DND-41 (cell line): ENCODE measurements at regions not wholly inside any gene's neighbourhood (a gene's known extent, or its start where the extent isn't known, plus 50 kb on each side); places are given as distances from the start of the nearest gene placed in this dataset.

ENCODE experiments used
- CTCF ChIP-seq: IDR thresholded peaks from 2 replicates; pipeline ENCODE4 v1.5.1; 2012; ENCODE audit warnings: borderline replicate concordance, low read length, moderate library complexity, mild to moderate bottlenecking; ENCODE audit not compliant: poor library complexity, severe bottlenecking; ENCODE audit errors: extremely low read depth
- EZH2 ChIP-seq: IDR thresholded peaks from 3 replicates; pipeline ENCODE4 v1.6.1; 2012; ENCODE audit warnings: borderline replicate concordance, low read depth, mild to moderate bottlenecking, moderate library complexity, low read length, inconsistent platforms; ENCODE audit not compliant: severe bottlenecking

- no peak for TF ChIP-seq CTCF
- TF ChIP-seq EZH2: no peak
Observed at GRCh38 chrX:42106556-42106955, 183.2 kb upstream of the CASK start.
